Glutamatergic neuron (in vitro differentiated cells): ENCODE measurements at regions not wholly inside any gene's neighbourhood (a gene's known extent, or its start where the extent isn't known, plus 50 kb on each side); places are given as distances from the start of the nearest gene placed in this dataset.

Source experiments
- DNase-seq: peaks from one replicate; pipeline ENCODE4 v3.0.0; 2022
- H3K27ac Mint-ChIP-seq: one replicate; pipeline ENCODE4 v1.8.0; 2020; ENCODE audit warnings: mild to moderate bottlenecking, mixed read lengths, inconsistent platforms; ENCODE audit not compliant: unreplicated experiment
- H3K27me3 Mint-ChIP-seq: one replicate; pipeline ENCODE4 v1.8.0; 2020; ENCODE audit warnings: mild to moderate bottlenecking, moderate library complexity, mixed read lengths, inconsistent platforms; ENCODE audit not compliant: unreplicated experiment
- H3K36me3 Mint-ChIP-seq: one replicate; pipeline ENCODE4 v1.8.0; 2020; ENCODE audit warnings: mild to moderate bottlenecking, mixed read lengths, inconsistent platforms; ENCODE audit not compliant: unreplicated experiment
- H3K4me1 Mint-ChIP-seq: one replicate; pipeline ENCODE4 v1.8.0; 2020; ENCODE audit warnings: mild to moderate bottlenecking, low read depth, mixed read lengths, inconsistent platforms; ENCODE audit not compliant: unreplicated experiment
- H3K4me3 Mint-ChIP-seq: one replicate; pipeline ENCODE4 v1.8.0; 2020; ENCODE audit warnings: mild to moderate bottlenecking, mixed read lengths, inconsistent platforms; ENCODE audit not compliant: unreplicated experiment
- H3K9me3 Mint-ChIP-seq: one replicate; pipeline ENCODE4 v1.8.0; 2020; ENCODE audit warnings: mild to moderate bottlenecking, moderate library complexity, mixed read lengths, inconsistent platforms; ENCODE audit not compliant: unreplicated experiment
- CTCF ChIP-seq: fragments of 200-600 bp; sonication (generic); IDR thresholded peaks from one replicate; pipeline ENCODE4 v1.5.0; 2021; ENCODE audit not compliant: partially characterized antibody, unreplicated experiment

GRCh38 chr9:89246840-89247239, 64.2 kb upstream of the CKS2 start:
- H3K4me1 Mint-ChIP-seq: no peaks in the 10 kb centered on the region
- no peak overlapping the region for H3K27ac Mint-ChIP-seq
- H3K4me3 Mint-ChIP-seq: no peak overlapping the region
- H3K27me3 Mint-ChIP-seq: no peaks in the 10 kb centered on the region
- H3K9me3 Mint-ChIP-seq: no peaks in the 10 kb centered on the region
- DNase-seq: no peak
- no peak for TF ChIP-seq CTCF
- no peaks in the 10 kb centered on the region for H3K36me3 Mint-ChIP-seq

- no peaks in the 10 kb centered on the region for H3K4me1 Mint-ChIP-seq
- H3K36me3 Mint-ChIP-seq: no peaks in the 10 kb centered on the region
- no peaks in the 10 kb centered on the region for H3K27me3 Mint-ChIP-seq
- no peak overlapping the region for H3K27ac Mint-ChIP-seq
- DNase-seq: no peak
- H3K9me3 Mint-ChIP-seq: no peaks in the 10 kb centered on the region
- no peak overlapping the region for H3K4me3 Mint-ChIP-seq
- no peak for TF ChIP-seq CTCF
Measured at GRCh38 chr9:89247431-89248353, 63.3 kb upstream of the CKS2 start.

DNA sequence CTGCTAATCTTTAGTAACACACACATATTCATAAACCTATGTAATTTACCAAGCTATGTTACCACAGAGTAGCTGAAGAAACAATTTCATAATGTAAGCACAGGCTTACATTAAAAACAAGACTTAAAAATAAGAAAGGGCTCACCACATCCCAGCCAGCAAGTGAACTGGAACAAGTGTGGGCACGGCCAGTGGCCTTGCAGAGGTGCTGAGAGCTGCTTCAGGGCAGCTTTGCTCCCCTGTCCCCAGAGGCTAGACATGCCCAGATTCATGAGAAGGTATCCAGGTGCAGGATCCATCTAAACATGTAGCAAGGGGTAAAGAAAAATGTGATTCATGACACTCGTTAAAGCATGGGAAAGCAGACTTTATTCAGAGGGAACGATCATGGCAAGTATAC, 62.0 kb upstream of the CKS2 start:
- no peaks in the 10 kb centered on the region for H3K9me3 Mint-ChIP-seq
- TF ChIP-seq CTCF: no peak
- no peaks in the 10 kb centered on the region for H3K4me1 Mint-ChIP-seq

DNA sequence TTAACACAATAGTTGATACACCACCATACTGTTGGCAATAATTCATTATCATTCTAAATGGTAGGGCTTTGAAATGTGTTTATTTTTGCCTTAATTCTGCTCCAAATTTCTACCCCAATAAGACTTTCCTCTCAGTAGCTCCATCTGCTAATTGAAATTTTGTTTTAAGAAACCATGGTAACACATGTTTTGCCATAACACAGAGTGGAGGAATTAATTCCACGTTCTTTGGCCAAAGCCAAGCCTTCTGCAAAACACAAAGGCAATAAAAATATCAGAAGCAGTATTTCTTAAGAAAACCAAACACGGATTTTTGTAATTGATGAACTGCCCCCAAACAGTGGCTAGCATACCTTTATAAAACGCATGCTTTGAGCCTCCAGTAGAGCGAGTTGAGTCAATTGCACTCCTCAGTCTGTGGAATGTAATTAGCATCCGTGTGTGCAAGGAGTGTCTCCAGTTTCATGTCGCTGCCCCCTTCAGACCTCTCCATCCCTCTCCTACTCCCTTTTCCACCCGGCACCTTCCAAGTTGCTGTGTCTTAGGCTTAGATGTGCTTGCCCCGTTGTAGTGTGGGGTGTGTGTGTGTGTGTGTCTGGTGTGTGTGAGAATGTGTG, 58.2 kb upstream of the CKS2 start:
- Mint-ChIP-seq H3K27me3 (no peaks in the 10 kb centered on the region), H3K9me3 (no peaks in the 10 kb centered on the region), H3K27ac (no peak overlapping the region)

More for the DNA sequence above, 62.0 kb upstream of the CKS2 start:
- DNase-seq: no peak
- Mint-ChIP-seq H3K36me3 (no peaks in the 10 kb centered on the region), H3K27ac (no peak overlapping the region), H3K27me3 (no peaks in the 10 kb centered on the region), H3K4me3 (no peak overlapping the region)

More for the DNA sequence above, 58.2 kb upstream of the CKS2 start:
- Mint-ChIP-seq H3K36me3 (no peaks in the 10 kb centered on the region), H3K4me3 (no peak overlapping the region), H3K4me1 (no peaks in the 10 kb centered on the region)
- no peak for TF ChIP-seq CTCF
- DNase-seq: no peak
